MM.1S (cell line): ENCODE measurements at regions not wholly inside any gene's neighbourhood (a gene's known extent, or its start where the extent isn't known, plus 50 kb on each side); places are given as distances from the start of the nearest gene placed in this dataset.

Experiments
- DNase-seq: peaks from one replicate; pipeline ENCODE4 v3.0.0-alpha.2; 2015
- H2AFZ ChIP-seq: fragments of 300-600 bp; sonication (generic); 2 replicates; pipeline ENCODE4 v1.6.0; 2016; ENCODE audit warnings: antibody characterized with exemption, low read length
- H3F3A ChIP-seq: fragments of 300-600 bp; sonication (generic); 2 replicates; pipeline ENCODE4 v1.6.1; 2016; ENCODE audit warnings: mild to moderate bottlenecking, antibody characterized with exemption, low read length, moderate library complexity, mixed read lengths; ENCODE audit not compliant: insufficient read depth
- H3K27ac ChIP-seq: fragments of 300-600 bp; sonication (generic); 2 replicates; pipeline ENCODE4 v1.5.1; 2016; ENCODE audit warnings: mild to moderate bottlenecking, low read length
- H3K27me3 ChIP-seq: fragments of 300-600 bp; sonication (generic); replicated peaks from 2 replicates; pipeline ENCODE4 v1.6.0; 2016; ENCODE audit warnings: low read length; ENCODE audit not compliant: insufficient read depth
- H3K36me3 ChIP-seq: fragments of 300-600 bp; sonication (generic); replicated peaks from 2 replicates; pipeline ENCODE4 v1.6.1; 2016; ENCODE audit warnings: mild to moderate bottlenecking, low read length, mixed read lengths; ENCODE audit not compliant: insufficient read depth
- H3K4me1 ChIP-seq: fragments of 300-600 bp; sonication (generic); 2 replicates; pipeline ENCODE4 v1.6.1; 2016; ENCODE audit warnings: low read length, mixed read lengths
- H3K4me2 ChIP-seq: fragments of 300-600 bp; sonication (generic); 2 replicates; pipeline ENCODE4 v1.6.0; 2016; ENCODE audit warnings: low read depth, low read length
- H3K4me3 ChIP-seq: fragments of 300-600 bp; sonication (generic); 2 replicates; pipeline ENCODE4 v1.5.1; 2016; ENCODE audit warnings: low read length, mixed read lengths
- H3K79me2 ChIP-seq: fragments of 300-600 bp; sonication (generic); 2 replicates; pipeline ENCODE4 v1.6.1; 2016; ENCODE audit warnings: mixed run types, low read length, mixed read lengths
- H3K9ac ChIP-seq: fragments of 300-600 bp; sonication (generic); 2 replicates; pipeline ENCODE4 v1.6.1; 2016; ENCODE audit warnings: low read length, mixed read lengths
- H3K9me2 ChIP-seq: fragments of 300-600 bp; sonication (generic); replicated peaks from 2 replicates; pipeline ENCODE4 v1.6.1; 2016; ENCODE audit warnings: mild to moderate bottlenecking, low read length, mixed read lengths; ENCODE audit not compliant: insufficient read depth
- H3K9me3 ChIP-seq: fragments of 300-600 bp; sonication (generic); replicated peaks from 2 replicates; pipeline ENCODE4 v1.6.1; 2016; ENCODE audit warnings: mild to moderate bottlenecking, low read length, mixed read lengths; ENCODE audit not compliant: insufficient read depth
- H4K20me1 ChIP-seq: fragments of 300-600 bp; sonication (generic); 2 replicates; pipeline ENCODE4 v1.6.1; 2016; ENCODE audit warnings: mild to moderate bottlenecking, low read length, moderate library complexity, mixed read lengths; ENCODE audit not compliant: insufficient read depth
- EZH2 ChIP-seq: fragments of 300-600 bp; sonication (generic); optimal IDR thresholded peaks from 2 replicates; pipeline ENCODE3; 2017; ENCODE audit warnings: low read depth, mild to moderate bottlenecking, antibody characterized with exemption, low read length, mixed read lengths
- EZH2phosphoT487 ChIP-seq: fragments of 300-600 bp; sonication (generic); IDR thresholded peaks from 2 replicates; pipeline ENCODE4 v1.6.1; 2018; ENCODE audit warnings: antibody characterized with exemption, low read length
- TF ChIP-seq, protein P1 (sequence below): fragments of 300-600 bp; sonication (generic); IDR thresholded peaks from 2 replicates; pipeline ENCODE4 v1.5.1; 2016; ENCODE audit warnings: antibody characterized with exemption, low read length, mixed read lengths

DNA sequence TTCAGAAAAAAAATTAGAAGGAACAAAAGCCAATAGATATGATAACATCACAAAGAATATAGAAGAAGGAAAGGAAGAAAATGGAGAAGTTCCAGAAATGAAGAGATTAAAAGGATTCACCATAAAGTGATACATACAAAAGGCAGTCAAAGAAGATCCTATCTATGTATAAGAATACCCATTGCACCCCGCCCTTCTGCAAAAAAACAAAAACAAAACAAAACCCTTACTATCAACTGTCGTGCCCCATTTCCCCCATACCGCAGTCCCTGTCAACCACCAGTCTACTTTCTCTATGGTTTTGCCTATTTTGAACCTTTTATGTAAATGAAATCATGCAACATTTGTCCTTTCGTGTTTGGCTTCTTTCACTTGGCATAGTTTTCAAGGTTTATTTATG, 385.6 kb downstream of the PRDM5 start:
- Histone ChIP-seq H3K27me3 (no peaks in the 10 kb centered on the region), H3K4me2 (no peak overlapping the region), H3K4me1 (no peaks in the 10 kb centered on the region), H3K9me2 (no peaks in the 10 kb centered on the region), H3F3A (no peaks in the 10 kb centered on the region), H2AFZ (no peak overlapping the region), H3K36me3 (no peaks in the 10 kb centered on the region), H3K4me3 (no peak overlapping the region), H3K79me2 (no peaks in the 10 kb centered on the region), H3K9me3 (no peaks in the 10 kb centered on the region), H3K27ac (no peak overlapping the region), H3K9ac (no peak overlapping the region), H4K20me1 (no peaks in the 10 kb centered on the region)
- DNase-seq, result no peak
- no peak for TF ChIP-seq EZH2
- TF ChIP-seq EZH2phosphoT487, result no peak
- TF ChIP-seq, protein P1, sequence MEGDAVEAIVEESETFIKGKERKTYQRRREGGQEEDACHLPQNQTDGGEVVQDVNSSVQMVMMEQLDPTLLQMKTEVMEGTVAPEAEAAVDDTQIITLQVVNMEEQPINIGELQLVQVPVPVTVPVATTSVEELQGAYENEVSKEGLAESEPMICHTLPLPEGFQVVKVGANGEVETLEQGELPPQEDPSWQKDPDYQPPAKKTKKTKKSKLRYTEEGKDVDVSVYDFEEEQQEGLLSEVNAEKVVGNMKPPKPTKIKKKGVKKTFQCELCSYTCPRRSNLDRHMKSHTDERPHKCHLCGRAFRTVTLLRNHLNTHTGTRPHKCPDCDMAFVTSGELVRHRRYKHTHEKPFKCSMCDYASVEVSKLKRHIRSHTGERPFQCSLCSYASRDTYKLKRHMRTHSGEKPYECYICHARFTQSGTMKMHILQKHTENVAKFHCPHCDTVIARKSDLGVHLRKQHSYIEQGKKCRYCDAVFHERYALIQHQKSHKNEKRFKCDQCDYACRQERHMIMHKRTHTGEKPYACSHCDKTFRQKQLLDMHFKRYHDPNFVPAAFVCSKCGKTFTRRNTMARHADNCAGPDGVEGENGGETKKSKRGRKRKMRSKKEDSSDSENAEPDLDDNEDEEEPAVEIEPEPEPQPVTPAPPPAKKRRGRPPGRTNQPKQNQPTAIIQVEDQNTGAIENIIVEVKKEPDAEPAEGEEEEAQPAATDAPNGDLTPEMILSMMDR, result no peak

DNA sequence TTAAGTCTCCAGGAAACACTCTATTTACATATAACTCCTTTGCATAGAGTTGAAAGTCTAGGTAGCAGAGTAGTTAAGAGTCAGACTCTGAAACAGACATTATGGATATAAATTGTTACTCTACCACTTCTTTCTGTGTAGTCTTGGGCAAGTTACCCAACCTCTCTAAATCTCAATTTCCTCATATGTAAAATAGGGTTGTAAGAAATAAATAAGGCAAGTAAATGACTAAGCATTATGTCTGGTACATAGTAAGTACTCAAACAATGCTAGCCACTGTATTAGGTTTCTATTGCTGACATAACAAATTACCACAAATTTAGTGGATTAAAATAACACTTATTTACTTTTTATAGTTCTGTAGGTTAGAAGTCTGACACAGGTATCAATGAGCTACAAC, 394.1 kb downstream of the PRDM5 start:
- Histone ChIP-seq H3K9me2 (no peaks in the 10 kb centered on the region), H3K79me2 (no peaks in the 10 kb centered on the region), H3K4me3 (no peak overlapping the region), H3K4me1 (no peaks in the 10 kb centered on the region), H3K4me2 (no peak overlapping the region), H3K36me3 (no peaks in the 10 kb centered on the region), H3K27ac (no peak overlapping the region), H3K27me3 (no peaks in the 10 kb centered on the region), H2AFZ (no peak overlapping the region), H3K9me3 (no peaks in the 10 kb centered on the region), H3K9ac (no peak overlapping the region), H3F3A (no peaks in the 10 kb centered on the region), H4K20me1 (no peaks in the 10 kb centered on the region)
- DNase-seq, result no peak
- TF ChIP-seq EZH2 (no peak), EZH2phosphoT487 (no peak)
- TF ChIP-seq, protein P1, result no peak

DNA sequence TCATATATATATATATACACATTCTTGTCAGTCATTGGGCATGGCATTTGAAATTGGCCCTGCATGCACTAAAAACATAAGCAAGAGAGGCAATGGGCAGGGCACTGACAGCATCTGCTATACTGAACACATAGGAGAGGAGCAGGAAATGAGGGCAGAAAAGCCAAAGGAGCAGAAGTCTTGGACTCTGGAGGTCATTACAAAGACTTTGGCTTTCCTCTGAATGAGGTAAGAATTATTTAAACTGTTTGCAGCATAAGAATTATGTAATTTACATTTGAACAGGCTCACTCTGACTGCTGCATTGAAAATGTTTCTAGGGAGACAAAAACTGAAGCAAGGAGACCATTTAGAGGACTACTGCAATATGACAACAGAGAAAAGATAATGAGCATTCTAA, 396.5 kb downstream of the PRDM5 start:
- Histone ChIP-seq H3K36me3 (no peaks in the 10 kb centered on the region), H3K79me2 (no peaks in the 10 kb centered on the region)

More for the DNA sequence above, 396.5 kb downstream of the PRDM5 start:
- no peak overlapping the region for H3K27ac ChIP-seq
- H3K9me2 ChIP-seq, result no peaks in the 10 kb centered on the region
- H3K27me3 ChIP-seq, result no peaks in the 10 kb centered on the region
- no peaks in the 10 kb centered on the region for H4K20me1 ChIP-seq
- H3K4me2 ChIP-seq, result no peak overlapping the region
- H3K9ac ChIP-seq, result no peak overlapping the region
- no peak overlapping the region for H3K4me3 ChIP-seq
- H3K9me3 ChIP-seq, result no peaks in the 10 kb centered on the region
- TF ChIP-seq EZH2phosphoT487, result no peak
- TF ChIP-seq, protein P1, result no peak
- no peak for TF ChIP-seq EZH2
- DNase-seq, result no peak
- no peaks in the 10 kb centered on the region for H3F3A ChIP-seq
- H2AFZ ChIP-seq, result no peak overlapping the region
- no peaks in the 10 kb centered on the region for H3K4me1 ChIP-seq
